Umbilical cord (tissue), 1 donor: ENCODE measurements at regions not wholly inside any gene's neighbourhood (a gene's known extent, or its start where the extent isn't known, plus 50 kb on each side); places are given as distances from the start of the nearest gene placed in this dataset.

Source experiments
- DNase-seq: peaks from one replicate; pipeline ENCODE4 v3.0.0-alpha.2; 2015; ENCODE audit warnings: low spot score

DNA sequence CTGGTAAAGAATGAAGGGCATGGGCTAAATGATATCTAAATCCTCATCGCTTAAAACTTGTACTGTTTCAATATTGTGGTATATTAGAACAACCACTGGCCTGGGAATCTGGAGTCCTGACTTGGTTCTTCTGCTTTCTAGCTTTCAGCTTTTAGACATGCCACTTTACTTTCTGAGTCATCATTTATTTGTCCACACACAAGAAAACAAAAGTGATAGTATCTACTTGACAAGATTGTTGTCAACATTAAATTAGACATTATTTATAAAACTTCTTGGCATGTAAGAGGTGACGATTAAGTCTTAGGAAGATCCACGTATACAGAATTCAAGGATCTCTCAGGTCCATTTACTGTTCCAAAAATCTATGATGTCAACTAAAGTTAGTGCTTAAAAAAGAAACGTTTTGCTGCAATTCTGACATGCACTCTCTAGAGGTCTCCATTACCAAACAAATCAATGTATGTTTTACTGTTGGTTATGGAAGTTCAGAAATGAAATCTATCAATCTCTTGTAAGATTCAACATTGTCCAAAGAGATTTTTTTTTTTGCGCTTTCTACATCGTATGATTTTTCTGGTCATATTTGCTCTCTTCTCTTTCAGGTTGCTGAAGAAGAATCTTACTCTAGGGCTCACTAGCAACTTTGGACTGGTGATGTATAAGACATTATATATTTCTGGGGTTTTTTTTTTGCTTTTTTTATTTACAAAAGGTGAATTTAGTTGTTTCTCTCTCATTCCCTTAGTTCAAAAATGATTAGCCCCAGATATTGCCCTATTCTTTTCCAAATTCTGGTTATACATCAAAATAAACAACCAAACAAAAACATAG, 53.6 kb upstream of the DYNC1I1 start:
- DNase-seq: peak; percentile 28

DNA sequence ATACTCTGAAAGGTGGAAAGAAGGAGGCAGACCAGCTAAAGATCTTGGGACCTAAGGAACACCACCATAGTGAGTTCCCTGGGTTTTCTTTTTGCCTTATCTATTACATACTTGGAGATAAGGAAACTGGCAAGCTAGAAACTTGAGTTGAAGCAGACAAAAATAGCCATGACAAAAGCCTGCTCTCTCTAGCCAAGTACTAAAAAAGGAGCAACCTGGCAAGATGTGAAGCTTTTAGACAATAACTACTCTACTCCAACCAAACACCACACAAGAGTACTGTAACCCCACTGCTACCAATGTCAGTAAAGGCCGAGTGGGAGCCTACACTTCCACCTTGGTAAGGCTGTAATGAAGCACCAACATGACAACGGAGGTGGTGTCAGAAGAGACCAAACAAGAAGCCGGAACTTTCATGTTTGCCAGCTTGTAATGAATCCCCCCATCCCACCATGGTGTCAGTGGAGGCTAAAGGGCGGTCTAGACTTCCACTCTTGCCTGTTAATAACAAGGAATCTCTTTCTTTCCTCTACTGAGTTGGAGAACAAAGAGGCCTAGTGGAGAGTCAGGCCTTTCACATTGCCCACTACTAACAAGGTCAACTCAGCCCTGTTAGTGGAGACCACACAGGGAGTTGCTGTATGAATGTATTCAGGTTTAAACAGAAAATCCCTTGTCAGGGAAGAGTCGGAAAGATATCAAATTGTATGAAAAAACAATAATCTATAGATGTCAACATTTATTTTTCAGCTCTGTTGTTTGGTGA, 55.8 kb upstream of the DYNC1I1 start:
- DNase-seq: no peak

DNA sequence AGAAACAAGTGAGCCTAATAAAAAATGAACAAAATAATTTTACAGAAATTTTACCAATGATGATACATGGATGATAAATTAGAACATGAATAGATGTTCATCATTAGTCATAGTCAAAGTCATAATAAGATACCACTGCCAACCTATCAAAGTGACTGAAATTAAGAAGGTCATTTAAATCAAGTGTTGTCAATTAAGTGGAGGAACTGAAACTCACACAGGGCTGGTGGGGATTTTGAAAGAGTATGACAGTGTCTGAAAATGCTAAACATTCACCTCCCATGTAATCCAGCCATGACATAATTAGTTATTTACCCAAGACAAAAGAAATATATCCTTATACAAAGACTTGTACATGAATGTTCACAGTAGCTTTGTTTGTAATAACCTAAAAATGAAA, 57.1 kb upstream of the DYNC1I1 start:
- DNase-seq: no peak

DNA sequence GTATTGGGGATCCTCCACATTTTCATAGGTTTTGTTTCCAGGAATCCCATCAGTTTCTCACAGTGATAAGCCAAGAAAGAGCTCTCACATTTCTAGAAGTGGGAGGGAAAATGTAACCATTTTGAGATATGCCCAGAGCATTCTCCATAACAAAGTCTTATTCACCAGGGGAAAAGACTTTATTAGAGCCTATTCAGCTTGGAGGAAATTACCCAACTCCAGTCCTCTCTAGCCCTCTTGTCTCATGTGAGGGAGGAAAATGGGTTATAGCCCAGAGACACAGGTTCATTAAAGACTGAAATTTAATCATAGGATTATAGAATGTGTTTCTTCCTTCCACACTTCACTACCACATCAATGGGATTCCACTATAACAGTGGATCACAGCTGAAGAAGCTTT, 61.6 kb upstream of the DYNC1I1 start:
- DNase-seq: no peak

DNA sequence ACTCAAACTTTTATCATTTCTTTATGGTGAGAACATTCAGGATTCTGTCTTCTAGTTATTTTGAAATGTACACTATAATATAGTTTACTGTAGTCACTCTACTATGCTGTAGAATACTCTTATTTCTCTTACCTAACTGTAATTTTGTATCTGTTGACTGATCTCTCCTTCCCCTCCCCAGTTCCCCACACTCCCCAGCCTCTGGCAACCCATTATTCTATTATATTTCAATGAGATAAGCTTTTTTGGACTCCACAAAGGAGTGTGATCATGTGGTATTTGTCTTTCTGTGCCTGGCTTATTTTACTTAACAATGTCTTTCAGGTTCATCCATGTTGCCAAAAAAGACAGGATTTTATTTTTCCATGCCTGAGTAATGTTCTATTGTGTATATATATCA, 71.4 kb upstream of the DYNC1I1 start:
- no peak for DNase-seq

DNA sequence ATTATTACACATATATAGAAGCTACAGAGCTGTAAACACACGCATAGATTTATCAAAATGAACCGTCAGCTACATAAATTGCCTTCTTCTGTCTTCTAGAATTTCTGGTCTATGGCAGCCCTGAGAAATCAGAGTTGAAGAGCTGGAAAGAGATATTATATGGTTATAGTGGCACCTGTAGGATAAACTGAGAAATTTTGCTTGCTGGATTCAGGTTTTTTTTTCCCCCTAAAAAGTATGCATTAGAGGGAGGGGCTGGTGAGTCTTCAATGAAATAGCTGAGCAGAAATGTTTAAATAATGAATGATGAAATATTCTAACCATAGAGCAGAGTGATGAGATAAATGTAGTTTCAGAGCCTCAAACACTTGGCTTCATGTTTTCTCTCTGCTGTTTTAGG, 78.0 kb upstream of the DYNC1I1 start:
- no peak for DNase-seq

DNA sequence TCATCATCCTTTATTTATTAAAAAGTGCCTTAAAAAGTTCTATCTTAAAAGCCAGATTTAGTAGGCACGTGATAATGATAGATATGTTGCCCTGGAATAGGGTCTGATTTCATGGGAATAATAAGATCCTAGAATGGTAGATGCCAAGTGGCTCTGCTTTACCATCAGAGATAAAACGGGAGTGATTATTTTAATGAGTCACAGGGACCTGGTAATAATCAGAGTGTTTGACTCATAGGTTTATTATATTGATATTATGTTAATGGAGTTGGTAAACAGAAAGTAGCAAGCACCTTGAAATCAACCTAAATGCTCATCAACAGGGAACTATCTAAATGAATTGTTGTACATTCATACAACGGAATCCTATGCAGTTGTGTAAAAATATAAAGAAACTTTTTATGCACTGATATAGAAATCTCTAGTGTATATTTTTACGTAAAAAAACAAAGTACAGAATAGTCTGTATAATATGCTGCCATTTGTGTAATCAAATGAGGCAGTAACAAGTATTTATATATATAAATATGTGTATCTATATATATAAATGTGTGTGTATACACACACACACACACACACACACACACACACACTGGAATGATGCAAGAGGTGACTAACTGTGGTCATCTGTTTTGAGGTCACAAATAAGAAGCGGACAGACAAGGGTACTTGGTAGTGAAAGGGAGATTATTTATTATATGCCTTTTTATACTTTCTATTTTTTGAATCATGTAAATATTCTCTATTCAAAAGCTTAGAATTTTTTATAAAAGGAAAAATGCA, 78.6 kb upstream of the DYNC1I1 start:
- DNase-seq: no peak

DNA sequence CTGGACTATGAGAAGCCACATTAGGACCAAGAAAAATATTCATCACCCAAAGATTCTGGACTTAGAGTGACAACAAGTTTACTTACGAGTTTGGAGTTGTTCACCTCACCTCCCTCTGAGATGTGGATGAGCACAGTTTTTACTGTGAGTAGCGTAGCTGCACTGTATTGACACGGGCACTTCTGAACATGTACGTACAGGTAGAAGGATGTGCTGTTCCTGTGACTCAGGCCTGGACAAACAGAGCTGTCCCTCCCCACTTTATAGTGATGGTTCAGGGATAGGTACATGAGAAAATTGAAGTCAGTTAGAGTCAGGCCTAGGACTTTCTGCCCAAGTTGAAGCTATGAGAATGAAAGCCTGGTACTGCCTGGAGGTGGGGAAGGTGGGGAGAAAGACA, 80.9 kb upstream of the DYNC1I1 start:
- DNase-seq: peak; percentile 27

DNA sequence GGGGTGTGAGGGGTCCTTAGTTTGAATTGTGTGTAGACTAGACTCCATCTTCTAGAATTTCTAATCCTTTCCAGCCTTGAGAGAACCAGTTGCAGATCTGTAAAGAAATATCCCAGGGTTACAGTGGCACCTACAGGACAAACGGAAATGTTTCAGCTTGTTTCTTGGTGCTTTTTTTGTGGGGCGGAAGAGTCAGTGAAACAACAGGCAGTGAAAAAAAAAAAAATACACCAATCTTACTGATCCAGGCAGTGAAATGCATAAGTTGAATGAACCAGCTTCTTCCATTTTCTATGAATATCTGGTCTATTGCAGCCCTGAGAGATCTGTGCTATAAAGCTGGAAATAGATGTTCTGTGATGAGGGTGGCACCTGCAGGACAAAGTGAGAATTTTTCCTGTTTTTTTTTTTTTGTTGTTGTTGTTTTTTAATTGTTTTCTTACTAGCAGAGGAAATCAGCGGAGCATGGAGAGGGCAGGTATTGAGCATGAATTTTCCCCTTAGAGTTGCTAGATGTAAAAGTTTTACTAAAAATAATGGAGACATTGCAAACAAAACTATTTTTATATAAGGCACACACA, 81.9 kb upstream of the DYNC1I1 start:
- peak; percentile 75 for DNase-seq

DNA sequence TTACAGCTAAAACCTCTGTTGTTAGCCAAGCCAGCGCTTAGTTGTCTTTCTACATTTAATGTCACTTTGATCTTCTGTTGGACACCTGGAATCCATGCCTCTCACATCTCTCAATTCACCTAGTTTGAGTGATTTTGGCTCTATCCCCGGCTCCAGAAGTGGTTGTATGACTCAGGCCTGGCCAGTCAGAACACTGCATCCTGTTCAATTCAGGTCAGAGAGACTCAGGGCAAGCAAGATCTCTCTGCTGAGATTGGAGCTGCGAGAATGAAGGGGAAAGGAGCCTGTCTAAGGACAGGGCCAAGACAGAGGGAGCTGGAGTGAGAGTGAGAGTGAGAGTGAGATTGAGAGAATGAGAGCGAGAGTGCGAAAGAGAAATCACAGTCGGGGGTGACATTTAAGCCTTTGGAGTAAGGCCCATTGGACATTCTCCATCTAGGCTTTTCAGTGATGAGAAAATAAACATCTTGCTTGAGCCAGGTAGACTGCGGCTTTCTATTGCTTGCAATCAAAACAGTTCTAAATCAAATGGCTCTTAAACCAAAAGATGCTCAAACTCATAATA, 83.3 kb upstream of the DYNC1I1 start:
- DNase-seq: no peak

DNA sequence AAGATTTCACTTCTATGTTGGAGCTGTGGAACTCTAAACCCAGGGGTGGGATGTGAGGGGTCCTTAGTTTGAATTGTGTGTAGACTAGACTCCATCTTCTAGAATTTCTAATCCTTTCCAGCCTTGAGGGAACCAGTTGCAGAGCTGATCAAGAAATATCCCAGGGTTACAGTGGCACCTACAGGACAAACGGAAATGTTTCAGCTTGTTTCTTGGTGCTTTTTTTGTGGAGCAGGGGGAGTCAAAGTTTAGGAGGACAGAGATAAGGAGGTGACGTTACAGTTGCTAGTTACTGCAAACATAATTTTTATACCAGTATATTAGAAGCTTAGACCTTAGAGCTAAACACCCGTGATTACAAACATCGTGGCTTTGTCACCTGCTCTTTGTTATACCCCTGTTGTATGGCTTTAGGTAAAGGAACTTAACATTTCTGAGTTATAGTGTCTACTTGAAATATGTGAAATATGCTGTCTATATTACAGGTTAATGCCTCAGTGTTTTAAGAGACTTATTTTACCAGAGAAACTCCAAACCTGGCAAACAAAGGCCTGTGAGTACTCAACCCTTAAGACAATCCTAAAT, 84.5 kb upstream of the DYNC1I1 start:
- DNase-seq: peak; percentile 35

DNA sequence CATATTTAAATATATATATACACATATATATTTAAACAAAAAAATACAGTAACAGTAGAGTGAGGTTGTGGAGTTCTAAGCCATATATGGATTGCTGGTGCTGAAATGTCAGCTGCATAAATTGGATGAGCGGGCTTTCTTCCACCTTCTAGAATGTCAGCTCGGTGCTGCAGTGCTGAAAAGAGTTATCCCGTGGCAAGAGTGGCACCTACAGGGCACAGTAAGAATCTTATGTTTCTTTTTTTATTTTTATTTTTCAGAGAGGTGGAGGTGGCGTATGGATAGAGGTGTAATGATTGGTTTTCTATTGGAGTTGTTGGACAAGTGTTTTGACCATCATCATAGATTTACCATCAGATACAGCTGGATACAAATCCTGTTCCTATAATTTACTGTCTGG, 86.2 kb upstream of the DYNC1I1 start:
- peak; percentile 66 for DNase-seq

DNA sequence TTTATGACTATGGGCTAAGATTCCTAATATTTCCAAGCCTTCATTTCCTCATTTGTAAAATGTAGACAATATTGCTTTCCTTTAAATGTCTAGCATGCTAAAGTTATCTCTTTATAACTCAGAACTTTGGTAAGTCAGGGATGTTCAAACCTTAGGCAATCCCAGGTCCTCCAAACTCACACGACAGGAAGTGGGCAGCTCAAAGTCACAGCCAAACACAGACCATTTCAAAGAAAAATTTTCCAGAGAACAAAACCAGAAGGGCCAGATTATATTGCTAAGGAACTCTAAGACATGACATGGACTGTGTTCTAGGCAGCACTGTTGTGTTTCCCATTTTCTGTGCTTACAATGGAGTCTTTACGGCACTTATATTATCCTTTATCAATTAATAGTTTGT, 87.8 kb upstream of the DYNC1I1 start:
- DNase-seq: no peak

DNA sequence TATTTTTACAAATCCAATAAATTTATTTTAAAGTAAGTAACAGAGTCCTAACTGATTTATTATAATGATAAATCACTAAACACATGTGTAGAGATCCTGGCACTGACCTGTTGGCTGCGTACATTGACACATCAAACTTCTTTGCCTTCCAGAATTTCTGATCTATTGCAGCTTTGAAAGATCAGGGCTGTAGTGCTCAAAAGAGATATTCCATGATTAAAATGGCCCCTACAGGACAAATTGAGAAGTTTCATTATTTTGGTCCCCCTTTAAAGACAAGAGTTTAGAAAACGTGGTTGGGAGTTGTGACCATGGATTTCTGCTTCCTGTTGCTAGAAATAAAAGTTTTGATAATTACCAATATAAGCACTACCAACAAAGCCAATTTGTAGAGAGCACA, 87.7 kb upstream of the PDK4 start:
- DNase-seq: peak; percentile 64

DNA sequence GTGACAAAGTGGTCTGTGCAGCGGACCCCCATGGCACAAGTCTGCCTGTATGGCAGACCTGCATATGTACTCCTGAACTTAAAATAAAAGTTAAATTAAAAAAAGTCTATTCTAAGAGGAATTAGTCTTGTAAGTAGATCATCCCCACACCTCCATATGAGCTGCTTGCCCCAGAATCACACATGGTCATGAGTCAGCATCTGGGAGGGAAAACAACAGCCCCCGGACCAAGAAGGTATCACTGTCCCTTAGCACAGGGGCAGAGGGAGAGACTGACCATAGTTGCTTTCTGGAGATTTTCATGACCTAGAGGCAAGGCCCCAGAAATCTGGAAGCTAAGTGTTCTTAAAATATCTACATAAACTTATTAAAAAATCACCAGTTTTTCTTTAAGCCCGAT, 86.6 kb upstream of the PDK4 start:
- no peak for DNase-seq

DNA sequence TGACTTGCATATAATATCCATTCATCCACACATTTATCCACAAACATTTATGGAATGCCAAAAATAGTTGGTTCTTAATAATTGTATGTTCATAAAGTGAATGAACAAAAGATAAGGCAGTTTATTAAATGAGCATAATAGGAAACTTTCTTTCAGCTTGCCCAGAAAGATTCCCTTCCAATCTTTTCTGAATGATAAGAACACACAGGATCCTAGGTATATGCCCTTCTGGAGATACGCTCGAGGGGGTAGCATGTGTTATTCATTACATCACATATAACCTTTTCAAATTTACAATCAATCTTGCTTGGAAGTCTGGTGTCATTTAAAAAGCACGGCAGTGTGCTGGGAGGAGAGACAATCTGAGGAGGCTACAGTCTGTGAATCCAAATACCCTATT, 80.4 kb upstream of the PDK4 start:
- no peak for DNase-seq

DNA sequence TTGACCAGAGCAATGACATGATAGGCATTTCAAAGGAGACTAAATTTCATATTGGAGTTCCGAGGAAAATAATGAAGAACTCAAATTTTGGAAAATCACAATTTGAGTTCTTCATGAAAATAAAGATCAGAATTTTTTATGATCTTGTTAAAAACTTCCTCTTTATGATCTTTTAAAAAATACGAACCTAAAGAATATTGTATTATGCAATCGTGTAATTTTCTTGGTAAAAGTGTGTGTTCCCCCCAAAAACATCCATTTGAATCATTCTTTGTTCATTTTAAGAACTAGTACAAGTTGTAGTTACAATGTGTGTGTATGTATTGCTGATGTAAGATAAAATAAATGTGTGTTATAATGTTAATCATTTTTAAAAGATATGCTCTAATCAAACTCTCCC, 79.3 kb upstream of the PDK4 start:
- no peak for DNase-seq

DNA sequence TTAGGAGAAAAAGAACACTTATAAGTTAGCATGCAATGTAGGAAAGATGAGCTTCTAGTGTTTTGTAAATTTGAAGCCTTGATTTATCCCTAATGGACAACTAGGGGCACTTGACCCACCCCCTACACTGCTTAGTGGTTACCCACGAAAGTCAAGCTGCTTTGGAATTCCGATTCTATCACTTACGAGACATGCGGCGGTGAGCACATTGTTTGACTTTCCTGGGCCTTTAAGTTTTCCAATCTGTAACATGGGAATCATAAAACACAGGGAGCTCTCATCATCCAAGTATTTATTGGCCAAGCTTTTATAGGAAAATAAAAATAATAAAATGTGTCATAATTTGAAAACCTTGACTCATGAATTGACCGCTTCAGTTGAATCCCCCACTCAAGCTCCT, 78.7 kb upstream of the PDK4 start:
- DNase-seq: no peak

DNA sequence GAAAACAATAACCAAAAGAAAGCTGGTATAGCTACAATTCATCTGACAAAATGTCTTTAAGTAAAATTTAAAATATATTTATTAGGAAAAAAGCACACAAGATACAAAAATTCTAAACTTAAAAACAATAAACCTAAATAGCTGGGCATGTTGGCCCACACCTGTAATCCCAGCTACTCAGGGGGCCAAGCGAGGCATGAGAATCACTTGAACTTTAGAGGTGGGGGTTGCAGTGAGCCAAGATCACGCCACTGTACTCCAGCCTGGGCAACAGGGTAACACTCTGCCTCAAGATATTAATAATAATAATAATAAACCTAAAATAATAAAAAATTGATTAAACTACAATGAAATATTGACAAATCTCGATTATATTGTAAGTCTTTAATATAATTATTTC, 77.8 kb upstream of the PDK4 start:
- DNase-seq: no peak

DNA sequence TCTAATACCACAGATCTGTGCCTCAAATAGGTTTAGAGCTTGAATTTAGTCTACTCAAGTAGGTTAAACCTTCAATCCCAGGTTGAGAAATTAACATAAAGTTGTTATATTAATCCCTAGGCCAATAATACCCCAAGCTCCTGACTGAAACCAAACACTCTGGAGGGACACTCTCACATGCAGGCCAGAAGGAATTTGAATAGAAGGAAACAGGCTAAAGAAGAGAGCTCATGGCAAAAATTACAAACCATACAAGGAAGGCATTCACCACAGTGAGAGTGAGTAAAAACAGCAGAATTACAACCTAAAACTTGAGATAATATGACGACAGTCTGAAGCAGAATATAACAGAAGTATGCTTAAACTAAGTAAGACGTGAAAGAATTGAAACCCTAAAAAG, 76.1 kb upstream of the PDK4 start:
- no peak for DNase-seq

DNA sequence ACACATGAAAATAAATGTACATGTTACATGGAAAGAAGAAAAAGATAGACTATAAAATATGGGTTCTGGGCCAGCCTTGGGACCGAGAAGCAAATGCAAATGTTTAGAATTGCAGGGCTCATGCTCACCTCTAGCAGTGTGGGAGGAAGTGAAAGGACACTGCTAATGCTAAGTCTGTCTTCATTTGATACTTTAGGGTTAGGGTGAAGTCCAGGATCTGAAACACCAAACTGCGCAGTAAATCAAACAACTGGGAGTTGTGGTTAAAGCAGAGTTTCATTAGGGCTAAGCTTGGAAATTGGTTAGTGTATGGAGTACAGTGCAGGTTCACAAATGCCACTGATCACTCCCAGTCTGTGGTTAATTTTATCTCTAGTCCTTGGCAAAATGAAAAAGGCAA, 73.2 kb upstream of the PDK4 start:
- no peak for DNase-seq
